Neural cell (in vitro differentiated cells): ENCODE measurements at regions not wholly inside any gene's neighbourhood (a gene's known extent, or its start where the extent isn't known, plus 50 kb on each side); places are given as distances from the start of the nearest gene placed in this dataset.
"Not testable (repeated sequence)": the region's sequence is repeated elsewhere in the genome, so short reads cannot be mapped to it uniquely, and the experiment has no call there.

Source experiments
- CTCF ChIP-seq: fragments of 450-650 bp; IDR thresholded peaks from 2 replicates; pipeline ENCODE4 v1.5.1; 2014; ENCODE audit warnings: antibody characterized with exemption, mild to moderate bottlenecking, moderate library complexity; ENCODE audit not compliant: poor library complexity, severe bottlenecking
- EZH2 ChIP-seq: fragments of 200-600, 300-800 bp; shearing (Covaris generic), sonication (generic); IDR thresholded peaks from 2 replicates; pipeline ENCODE4 v1.6.1; 2014; ENCODE audit warnings: antibody characterized with exemption, low read length, borderline replicate concordance, mild to moderate bottlenecking; ENCODE audit not compliant: insufficient read depth, poor library complexity, severe bottlenecking
- REST ChIP-seq: IDR thresholded peaks from 2 replicates; pipeline ENCODE4 v1.6.1; 2012; ENCODE audit warnings: borderline replicate concordance

GRCh38 chr4:59560141-59560648 lies 1639.9 kb upstream of the ADGRL3 start:
- TF ChIP-seq EZH2, CTCF, REST: not testable (repeated sequence)
